Stimulated activated CD8-positive, alpha-beta memory T cell treated with anti-CD3 and anti-CD28 coated beads, Interleukin-12 subunit alpha, Interleukin-12 subunit beta, amount 100 ng/mL, for 1 hour (primary cell): ENCODE measurements at regions not wholly inside any gene's neighbourhood (a gene's known extent, or its start where the extent isn't known, plus 50 kb on each side); places are given as distances from the start of the nearest gene placed in this dataset.
"Not testable (repeated sequence)": the region's sequence is repeated elsewhere in the genome, so short reads cannot be mapped to it uniquely, and the experiment has no call there.

Source experiments
- DNase-seq: peaks from one replicate; pipeline ENCODE4 v3.0.0-alpha.2; 2020; ENCODE audit warnings: low read depth

- no peak for DNase-seq
Observed at GRCh38 chr6:102907181-102907580, 1513.7 kb downstream of the GRIK2 start.

DNA sequence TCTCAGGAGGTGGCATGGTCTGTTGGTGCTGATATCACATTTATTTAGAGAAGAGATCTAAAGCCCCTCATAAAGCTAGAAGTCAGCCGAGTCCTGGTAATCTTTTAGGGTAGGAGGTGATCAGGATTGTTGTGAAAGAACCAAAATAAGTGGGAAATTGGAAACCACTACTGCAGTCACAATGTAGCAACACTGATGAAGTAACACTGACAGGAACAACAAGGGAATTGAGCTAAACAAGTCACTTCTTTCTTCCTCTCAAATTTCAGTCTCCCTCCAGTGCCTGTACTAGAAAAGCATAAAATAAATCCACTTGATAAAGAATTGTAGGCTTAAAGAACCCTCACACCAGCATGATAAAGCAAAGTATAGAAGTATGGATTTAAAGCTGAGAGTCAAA, 1509.0 kb downstream of the GRIK2 start:
- DNase-seq: no peak

- no peak for DNase-seq
Observed at GRCh38 chr6:102895683-102896082, 1502.2 kb downstream of the GRIK2 start.

DNA sequence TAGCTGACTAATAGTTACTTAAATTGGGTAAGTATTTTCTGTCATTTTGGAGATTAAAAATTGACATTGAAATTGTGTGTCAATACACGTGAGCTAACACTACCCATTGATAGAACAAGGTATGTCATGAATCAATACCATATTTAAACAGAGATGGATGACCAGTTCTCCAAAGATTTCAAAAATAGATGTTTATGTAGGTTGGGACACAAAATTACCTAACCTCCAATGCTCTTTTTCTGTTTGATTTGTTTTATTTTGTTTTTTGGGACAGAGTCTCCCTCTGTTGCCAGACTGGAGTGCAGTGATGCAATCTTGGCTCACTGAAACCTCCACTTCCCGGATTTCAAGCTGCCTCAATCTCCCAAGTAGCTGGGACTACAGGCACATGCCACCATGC, 1491.7 kb downstream of the GRIK2 start:
- DNase-seq: no peak

DNA sequence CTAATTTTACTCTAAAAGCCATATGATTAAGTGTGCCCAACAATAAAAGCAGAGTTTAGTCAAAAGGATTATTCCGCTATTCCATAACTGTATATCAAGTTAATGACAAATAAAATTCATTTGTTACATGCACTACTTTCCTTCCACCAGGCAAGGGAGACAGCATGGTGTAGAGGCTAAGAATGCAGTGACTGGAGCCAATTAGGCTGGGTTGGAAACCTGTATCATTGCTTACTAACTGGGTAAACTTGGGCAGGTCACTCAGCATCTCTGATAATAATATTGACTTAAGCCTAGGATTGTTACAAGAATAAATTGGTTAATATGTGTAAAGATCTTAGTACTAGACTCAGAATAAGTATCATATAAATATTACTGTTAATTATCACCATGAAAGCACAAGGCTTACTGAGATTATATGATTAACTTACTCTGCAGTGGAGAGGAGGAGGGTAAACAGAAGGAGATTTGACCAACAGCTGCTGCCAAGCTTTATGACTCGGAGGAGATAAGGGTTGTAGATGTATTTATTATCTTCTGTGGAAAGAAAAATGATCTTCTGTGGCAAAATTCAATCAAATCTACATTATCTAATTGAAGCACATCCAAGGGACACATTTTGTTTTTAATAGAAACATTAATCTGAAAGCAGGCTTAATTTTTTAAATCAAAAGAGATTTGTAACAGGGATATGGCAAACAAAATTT, 1459.9 kb downstream of the GRIK2 start:
- no peak for DNase-seq

DNA sequence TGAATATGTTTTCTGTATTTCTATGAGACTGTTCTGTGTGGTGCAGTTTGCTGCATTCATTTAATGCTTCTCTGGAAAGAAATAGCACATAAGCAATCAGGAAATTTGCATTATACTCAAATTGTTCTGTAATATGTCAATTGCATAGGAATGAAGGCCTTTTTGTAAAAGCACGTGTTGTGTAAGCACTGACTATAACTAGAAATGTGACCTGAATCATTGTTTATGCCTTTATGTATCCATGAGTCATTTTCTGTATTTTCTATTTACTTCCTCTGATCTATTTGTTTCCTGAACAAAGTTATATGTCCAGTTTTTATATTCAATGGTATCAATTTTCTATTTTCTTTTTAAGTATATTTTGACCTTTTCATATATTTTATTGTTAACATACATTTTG, 1455.3 kb downstream of the GRIK2 start:
- no peak for DNase-seq

GRCh38 chr6:102848210-102848609, 1454.7 kb downstream of the GRIK2 start:
- DNase-seq: no peak

DNA sequence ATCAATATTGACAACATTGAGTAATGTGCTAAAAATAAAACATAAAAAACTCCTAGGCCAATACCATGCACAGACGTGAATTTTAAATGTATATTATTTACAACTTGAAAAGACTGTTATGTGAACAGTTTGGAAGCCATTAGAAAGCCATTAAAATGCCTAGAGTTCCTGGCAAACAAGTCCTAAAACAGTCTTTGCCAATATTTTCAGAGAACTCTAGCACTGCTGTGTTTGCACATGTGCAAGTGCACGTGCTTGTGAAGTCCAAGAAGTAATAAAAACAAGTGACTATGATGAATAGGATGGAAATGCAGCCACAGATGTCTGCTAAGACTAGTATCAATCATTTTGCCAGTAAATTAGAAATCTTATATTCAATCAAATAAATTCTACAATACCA, 1447.6 kb downstream of the GRIK2 start:
- DNase-seq: no peak

DNA sequence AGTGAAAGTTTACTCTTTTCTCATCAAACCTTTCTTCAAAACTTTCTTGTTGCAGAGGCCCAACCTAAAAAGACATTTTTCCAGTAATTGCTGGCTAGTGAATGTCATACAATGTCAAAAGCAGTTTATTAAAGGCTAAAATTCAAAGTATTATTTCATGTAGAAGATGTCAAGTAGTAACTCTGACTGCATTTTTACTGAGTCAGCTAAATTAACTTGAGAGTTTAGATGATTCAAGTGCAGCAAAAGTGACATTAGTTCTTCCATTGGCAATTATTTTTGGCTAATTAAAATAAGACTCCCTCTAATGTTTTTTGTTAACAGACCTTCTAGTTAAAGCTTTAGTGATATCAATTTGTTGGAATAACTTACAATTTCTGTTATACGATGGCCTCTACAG, 1438.5 kb downstream of the GRIK2 start:
- no peak for DNase-seq

- DNase-seq: no peak
Observed at GRCh38 chr6:102820098-102820497, 1426.6 kb downstream of the GRIK2 start.

DNA sequence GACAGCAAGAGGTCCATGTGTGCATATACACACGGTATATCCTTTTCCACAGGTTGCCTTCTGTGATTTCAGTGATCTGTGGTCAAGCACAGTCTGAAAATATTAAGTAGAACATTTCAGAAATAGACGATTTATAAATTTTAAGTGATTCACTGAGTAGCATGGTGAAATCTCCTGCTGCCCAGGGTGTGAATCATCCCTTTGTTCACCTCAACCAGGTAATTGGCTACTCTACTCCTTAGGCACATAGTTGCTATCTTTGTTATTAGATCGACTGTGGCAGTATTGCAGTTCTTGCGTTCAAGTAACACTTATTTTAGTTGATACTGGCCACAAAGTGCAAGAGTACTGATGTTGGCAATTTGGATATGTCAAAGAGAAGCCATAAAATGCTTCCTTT, 1421.7 kb downstream of the GRIK2 start:
- DNase-seq: no peak

GRCh38 chr6:102813489-102814275, 1420.2 kb downstream of the GRIK2 start:
- no peak for DNase-seq

DNA sequence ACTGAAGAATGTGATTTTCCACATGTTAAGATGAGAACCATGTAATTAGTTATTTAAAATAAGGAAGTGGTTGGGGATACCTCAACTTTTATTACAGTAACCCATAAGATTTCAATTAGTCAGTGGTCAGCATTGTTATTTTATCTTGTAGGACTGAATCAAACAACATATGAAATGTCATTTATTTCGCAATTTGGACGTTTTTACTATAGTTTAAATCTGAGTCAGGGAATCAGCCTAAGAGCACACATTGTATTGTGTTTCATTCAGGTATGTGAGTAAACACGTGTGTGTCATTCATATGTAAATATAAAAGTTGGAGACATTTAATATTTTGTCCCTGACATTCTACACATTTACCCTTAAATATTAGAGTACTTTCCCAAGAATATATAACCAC, 1418.7 kb downstream of the GRIK2 start:
- DNase-seq: no peak

GRCh38 chr6:102808944-102809505, 1415.5 kb downstream of the GRIK2 start:
- DNase-seq: not testable (repeated sequence)

DNA sequence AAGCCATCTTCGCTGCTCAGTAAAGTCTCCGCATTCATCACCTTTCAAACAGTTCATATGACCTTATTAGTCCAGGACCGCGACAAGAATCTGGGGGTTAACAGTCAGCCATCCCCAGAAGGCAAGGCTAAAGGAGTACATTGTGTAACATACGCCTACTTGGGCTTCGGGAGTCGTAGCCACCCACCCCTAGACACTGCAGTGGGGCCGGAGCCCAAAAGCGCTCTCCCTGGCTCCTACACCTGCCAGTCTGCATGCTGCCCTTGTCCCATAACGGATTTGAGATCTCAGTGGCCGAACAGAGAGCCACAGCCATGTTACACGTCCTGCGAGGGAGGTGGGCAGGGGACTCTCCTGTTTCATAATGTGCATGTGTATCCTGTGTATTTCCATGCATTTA, 1405.5 kb downstream of the GRIK2 start:
- DNase-seq: no peak

GRCh38 chr6:102798636-102799035, 1405.1 kb downstream of the GRIK2 start:
- no peak for DNase-seq

DNA sequence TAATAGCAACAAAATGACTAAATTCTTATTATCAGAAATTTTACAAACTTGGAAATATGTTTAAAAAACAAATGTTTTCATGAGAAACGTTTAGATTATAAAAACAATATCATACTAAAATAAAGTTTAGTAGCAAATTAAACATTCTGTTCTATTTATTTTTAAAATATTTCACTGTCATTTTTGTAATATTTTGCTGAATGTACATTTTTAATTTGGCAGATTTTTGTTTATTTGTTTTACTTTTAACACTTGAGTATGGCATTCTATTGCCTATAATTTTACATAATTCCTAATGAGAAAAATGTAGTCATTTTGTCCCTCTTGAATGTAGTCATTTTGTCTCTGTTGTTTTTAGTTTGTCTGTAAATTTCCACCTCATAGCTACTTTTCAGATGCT, 1400.2 kb downstream of the GRIK2 start:
- DNase-seq: no peak

GRCh38 chr6:102774326-102774725, 1380.8 kb downstream of the GRIK2 start:
- DNase-seq: no peak

GRCh38 chr6:102773636-102774035, 1380.1 kb downstream of the GRIK2 start:
- no peak for DNase-seq

DNA sequence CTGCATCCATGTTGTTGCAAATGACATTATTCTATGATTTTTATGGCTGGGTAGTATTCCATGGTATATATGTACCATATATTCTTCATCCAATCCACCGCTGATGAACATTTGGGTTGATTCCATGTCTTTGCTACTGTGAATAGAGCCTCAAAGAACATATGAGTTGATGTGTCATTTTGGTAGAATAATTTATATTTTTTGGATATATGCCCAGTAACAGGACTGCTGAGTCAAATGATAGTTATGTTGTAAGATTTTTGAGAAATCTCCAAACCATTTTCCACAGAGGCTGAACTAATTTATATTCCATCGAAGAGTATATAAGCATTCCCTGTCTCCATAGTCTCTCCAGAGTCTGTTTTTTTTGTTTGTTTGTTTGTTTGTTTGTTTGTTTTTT, 1373.5 kb downstream of the GRIK2 start:
- DNase-seq: no peak

GRCh38 chr6:102764317-102764716, 1370.8 kb downstream of the GRIK2 start:
- no peak for DNase-seq

DNA sequence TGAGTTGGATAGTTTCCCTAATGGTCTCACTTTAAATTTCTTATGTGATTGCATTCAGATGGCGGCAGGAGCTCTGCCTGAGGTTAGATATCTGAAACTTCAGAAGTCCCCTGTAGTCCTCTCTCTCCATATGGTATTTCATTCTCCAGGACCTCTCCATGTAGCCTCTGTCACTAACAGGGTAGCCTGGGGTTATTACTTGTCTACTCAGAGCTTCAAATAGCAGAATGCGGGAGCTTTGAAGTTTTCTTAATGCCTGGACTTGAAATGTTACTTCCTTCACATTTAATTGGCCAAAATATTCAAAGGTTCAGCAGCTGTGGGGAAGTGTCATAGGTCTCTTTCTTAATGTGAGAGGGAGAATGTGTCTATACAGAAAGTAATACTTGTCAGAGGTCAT, 1370.4 kb downstream of the GRIK2 start:
- DNase-seq: no peak

DNA sequence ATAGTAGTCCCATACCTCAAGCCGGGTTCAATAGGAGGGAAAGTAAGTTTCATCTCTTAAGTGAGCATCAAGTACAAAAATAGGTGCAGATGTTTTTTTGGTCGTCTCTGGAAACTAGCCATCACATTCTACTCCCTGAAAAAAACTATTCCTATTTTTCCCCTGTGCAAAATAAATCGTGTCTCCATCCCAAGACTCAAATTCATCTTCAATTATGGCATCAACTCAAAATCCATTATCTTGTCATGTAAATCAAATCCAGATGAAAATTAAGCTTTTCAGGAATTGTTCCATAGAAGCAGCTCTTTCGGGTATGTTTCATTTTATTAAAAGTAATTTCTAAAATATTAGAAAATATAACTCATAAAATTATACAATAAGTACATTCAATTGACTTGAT, 1368.4 kb downstream of the GRIK2 start:
- DNase-seq: no peak
